Lower lobe of right lung (tissue), 2 donors: ENCODE measurements at regions not wholly inside any gene's neighbourhood (a gene's known extent, or its start where the extent isn't known, plus 50 kb on each side); places are given as distances from the start of the nearest gene placed in this dataset.

Experiments used
- ATAC-seq, 2 donors: fragments of 200-7000 bp; cut with Tn5 transposase; one replicate each; pipeline ENCODE4 v1.9.1; 2020 to 2022; ENCODE audit warnings: mild to moderate bottlenecking in 2 of 2, moderate library complexity in 2 of 2
- DNase-seq: peaks from one replicate; pipeline ENCODE4 v3.0.0-alpha.2; 2020
- H3K27ac ChIP-seq: fragments of 200-600 bp; one replicate; pipeline ENCODE4 v1.8.0; 2022
- H3K27me3 ChIP-seq: fragments of 200-600 bp; one replicate; pipeline ENCODE4 v1.8.0; 2022; ENCODE audit warnings: low read depth
- H3K36me3 ChIP-seq: fragments of 200-600 bp; one replicate; pipeline ENCODE4 v1.8.0; 2022; ENCODE audit warnings: mild to moderate bottlenecking
- H3K4me1 ChIP-seq: fragments of 200-600 bp; one replicate; pipeline ENCODE4 v1.8.0; 2022
- H3K4me3 ChIP-seq: fragments of 200-600 bp; one replicate; pipeline ENCODE4 v1.8.0; 2022; ENCODE audit warnings: mild to moderate bottlenecking
- H3K9me3 ChIP-seq: fragments of 200-600 bp; one replicate; pipeline ENCODE4 v1.8.0; 2022
- intact Hi-C: fragments of 100-400 bp; cut with DNase I; formaldehyde crosslinking; loops from one replicate; pipeline ENCODE4 v1.11.0; 2022
- TF ChIP-seq, protein P1 (sequence below): fragments of 200-600 bp; IDR thresholded peaks from one replicate; pipeline ENCODE4 v1.8.0; 2022; ENCODE audit warnings: antibody characterized with exemption, mild to moderate bottlenecking
- donor health status: DM: no; HTN: yes; CAD: no; lungs with severe emphysema.

DNA sequence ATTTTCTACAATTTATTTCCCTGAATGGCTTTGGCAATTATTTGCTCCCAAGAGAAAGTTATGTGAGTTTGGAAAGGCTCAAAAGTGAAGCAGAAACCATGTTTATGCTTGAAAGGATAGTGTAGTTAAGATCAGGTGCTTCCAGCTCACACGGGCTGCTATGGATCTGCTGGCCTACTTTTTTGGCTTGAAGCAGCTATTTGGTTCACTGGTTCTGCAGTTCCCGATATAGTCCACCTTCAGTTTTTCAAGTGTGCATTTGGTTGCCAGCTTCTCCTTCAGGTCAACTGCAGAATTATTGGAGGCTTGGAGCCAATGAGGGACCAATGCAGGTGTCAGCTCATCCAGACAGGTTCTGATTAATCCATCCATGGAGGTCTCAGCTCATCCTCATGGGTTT lies 484.3 kb upstream of the SEMA3A start:
- Histone ChIP-seq H3K36me3 (no peaks in the 10 kb centered on the region), H3K27me3 (no peaks in the 10 kb centered on the region), H3K9me3 (no peaks in the 10 kb centered on the region), H3K27ac (no peak overlapping the region), H3K4me3 (no peak overlapping the region), H3K4me1 (no peaks in the 10 kb centered on the region)
- no peak for DNase-seq
- TF ChIP-seq, protein P1, sequence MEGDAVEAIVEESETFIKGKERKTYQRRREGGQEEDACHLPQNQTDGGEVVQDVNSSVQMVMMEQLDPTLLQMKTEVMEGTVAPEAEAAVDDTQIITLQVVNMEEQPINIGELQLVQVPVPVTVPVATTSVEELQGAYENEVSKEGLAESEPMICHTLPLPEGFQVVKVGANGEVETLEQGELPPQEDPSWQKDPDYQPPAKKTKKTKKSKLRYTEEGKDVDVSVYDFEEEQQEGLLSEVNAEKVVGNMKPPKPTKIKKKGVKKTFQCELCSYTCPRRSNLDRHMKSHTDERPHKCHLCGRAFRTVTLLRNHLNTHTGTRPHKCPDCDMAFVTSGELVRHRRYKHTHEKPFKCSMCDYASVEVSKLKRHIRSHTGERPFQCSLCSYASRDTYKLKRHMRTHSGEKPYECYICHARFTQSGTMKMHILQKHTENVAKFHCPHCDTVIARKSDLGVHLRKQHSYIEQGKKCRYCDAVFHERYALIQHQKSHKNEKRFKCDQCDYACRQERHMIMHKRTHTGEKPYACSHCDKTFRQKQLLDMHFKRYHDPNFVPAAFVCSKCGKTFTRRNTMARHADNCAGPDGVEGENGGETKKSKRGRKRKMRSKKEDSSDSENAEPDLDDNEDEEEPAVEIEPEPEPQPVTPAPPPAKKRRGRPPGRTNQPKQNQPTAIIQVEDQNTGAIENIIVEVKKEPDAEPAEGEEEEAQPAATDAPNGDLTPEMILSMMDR = no peak
- intact Hi-C loops = no loop called here
- no peak for ATAC-seq

DNA sequence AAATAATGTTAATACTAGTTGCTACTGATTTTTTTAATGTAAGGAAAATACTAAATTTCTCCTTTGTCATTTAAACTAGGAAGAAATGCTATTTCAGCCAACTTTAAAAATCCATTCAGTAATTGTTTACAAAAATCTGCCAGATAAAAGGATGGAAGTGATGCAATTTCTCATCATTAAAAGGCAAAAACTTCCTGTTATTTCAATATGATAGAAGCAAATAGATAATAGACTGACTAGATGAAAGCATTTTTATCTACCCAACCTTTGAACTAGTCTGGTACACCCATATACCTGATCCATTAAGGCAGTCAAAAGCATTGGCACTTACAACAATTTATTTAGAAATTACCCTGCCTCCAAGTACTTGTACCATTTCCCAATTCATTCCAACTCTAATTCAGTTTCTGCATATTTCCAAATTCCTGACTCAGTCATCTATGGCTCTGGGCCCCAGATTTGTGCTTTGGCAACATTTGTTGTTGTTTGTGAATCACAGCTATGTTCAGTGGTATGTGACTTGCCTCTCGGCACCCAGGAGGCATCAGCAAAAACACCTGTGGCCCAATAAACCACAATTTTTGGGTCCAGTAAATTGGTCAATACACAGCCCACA lies 482.6 kb upstream of the SEMA3A start:
- no peaks in the 10 kb centered on the region for H3K4me1 ChIP-seq
- H3K27ac ChIP-seq = no peak overlapping the region
- H3K9me3 ChIP-seq = no peaks in the 10 kb centered on the region
- DNase-seq (no peak), ATAC-seq (no peak)
- no peaks in the 10 kb centered on the region for H3K27me3 ChIP-seq
- no peak overlapping the region for H3K4me3 ChIP-seq
- intact Hi-C loops = no loop called here
- no peaks in the 10 kb centered on the region for H3K36me3 ChIP-seq
- TF ChIP-seq, protein P1 = no peak

DNA sequence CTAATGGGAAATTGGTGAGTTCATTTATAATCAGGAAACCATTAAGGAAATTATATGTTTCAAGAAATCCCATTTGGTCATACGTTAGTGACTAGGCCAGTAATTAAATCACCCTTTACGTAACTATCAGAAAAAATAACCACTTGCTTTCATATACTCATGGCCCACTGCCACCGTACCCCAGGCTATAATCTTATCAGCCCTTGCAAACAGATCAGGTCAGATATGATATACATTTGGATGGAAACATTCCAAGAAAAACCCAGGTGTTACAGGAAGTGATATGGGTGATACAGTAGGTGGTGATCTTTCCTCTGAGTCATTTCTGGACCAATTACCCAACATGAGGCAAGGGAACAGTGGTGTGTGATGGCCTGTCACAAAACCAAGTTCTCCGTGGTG lies 481.0 kb upstream of the SEMA3A start:
- intact Hi-C loops = no loop called here
- Histone ChIP-seq H3K27me3 (no peaks in the 10 kb centered on the region), H3K36me3 (no peaks in the 10 kb centered on the region), H3K4me3 (no peak overlapping the region), H3K9me3 (no peaks in the 10 kb centered on the region), H3K27ac (no peak overlapping the region), H3K4me1 (no peaks in the 10 kb centered on the region)
- TF ChIP-seq, protein P1 = no peak
- DNase-seq = no peak
- no peak for ATAC-seq

DNA sequence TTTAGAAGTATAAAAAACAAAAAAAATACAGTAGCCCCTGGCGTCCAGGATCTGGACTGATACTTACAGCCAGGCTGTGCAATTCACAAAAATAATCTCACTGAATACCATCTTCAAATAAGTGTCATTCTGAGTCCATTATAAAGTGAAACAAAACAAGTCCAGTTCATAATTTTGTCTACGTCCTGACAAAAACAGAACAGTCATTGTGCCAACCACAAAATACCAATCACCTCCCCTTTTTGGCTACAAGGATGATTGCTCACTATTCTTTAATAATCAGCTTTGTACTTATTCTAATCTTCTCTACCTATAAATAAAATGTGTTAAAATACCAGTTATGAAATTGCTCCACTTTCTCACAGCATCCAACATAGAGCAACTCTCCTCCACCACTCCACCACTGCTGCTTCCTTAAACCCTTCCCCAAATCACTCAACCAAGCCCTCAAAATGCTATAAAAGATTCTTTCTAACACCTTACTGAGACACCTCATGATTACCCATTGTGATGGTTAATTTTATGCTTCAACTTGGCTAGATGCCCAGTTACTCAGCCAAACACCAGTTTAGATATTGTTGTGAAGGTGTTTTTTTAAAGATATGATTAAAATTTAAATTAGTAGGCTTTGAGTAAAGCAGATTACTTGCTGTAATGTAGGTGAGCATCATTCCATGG lies 479.8 kb upstream of the SEMA3A start:
- Histone ChIP-seq H3K4me3 (no peak overlapping the region), H3K4me1 (no peaks in the 10 kb centered on the region), H3K27ac (no peak overlapping the region), H3K36me3 (no peaks in the 10 kb centered on the region), H3K27me3 (no peaks in the 10 kb centered on the region), H3K9me3 (no peaks in the 10 kb centered on the region)
- intact Hi-C loops = no loop called here
- TF ChIP-seq, protein P1 = no peak
- DNase-seq (no peak), ATAC-seq (no peak)

DNA sequence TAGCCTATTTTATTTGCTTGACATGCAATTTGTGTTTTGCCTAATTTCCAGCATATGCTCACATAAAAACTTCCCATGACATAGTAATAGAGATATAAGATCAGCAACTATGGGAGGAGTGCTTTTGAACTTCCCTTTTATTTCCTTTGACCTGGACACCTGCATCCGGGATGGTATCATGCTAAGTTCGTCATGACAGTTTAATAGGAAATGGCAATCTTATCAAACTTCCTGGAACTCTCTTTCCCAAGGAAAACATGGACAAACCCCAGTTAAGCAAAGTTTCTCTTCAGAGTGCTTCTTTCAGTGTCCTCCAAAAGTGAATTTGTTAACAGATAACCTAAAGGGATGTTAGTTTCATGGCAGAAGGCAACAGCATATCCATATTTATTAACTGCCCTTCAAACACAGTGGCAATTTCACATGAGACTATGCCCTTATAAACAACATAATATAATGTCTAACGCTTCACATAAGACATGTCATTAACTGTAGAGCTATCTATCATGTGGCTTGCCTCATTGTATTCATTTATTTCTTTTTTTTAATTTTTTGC lies 474.7 kb upstream of the SEMA3A start:
- no peaks in the 10 kb centered on the region for H3K4me1 ChIP-seq
- no peaks in the 10 kb centered on the region for H3K27me3 ChIP-seq
- intact Hi-C loops = no loop called here
- no peak for ATAC-seq
- TF ChIP-seq, protein P1 = no peak
- no peaks in the 10 kb centered on the region for H3K9me3 ChIP-seq
- DNase-seq = no peak
- H3K36me3 ChIP-seq = no peaks in the 10 kb centered on the region
- H3K4me3 ChIP-seq = no peak overlapping the region
- no peak overlapping the region for H3K27ac ChIP-seq
